ENCODE measurements at regions not wholly inside any gene's neighbourhood (a gene's known extent, or its start where the extent isn't known, plus 50 kb on each side); places are given as distances from the start of the nearest gene placed in this dataset.

DNA sequence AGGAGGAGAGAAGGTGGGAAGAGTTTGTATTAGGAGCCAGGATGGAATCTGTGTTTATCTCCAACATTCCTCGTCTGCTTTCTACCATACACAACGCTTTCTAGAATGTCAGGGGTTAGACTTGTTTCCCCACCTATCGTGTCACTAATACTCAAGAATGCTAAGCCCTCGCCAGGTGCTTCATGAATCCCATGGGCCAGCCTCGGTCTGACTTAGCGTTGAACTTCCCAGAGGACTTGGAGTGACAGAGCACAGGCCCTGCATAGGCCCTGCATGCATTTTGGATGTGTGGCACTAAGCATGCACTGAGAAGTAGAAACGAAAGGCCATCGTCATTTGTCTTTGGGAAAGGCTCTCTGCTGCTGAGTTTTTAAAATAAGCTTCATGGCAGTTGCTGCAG, 328.7 kb downstream of the NSG2 start:
- peak in 1 of 2 donors; percentile 10 for DNase-seq (ENCODE audit: low read depth in 2 of 2)
- no peak overlapping the region for H3K4me3 ChIP-seq (replicated peaks in 1 of 4; ENCODE audit: control extremely low read depth in 1 of 4, insufficient read depth in 1 of 4, low read depth in 3 of 4, low read length in 4 of 4)
- no peak overlapping the region for H3K9ac ChIP-seq (ENCODE audit: insufficient read depth, low read length)
- H3K4me2 ChIP-seq (ENCODE audit: extremely low read depth, insufficient read depth, low read length) = no peak overlapping the region
- no peaks in the 10 kb centered on the region for H3K27me3 ChIP-seq (ENCODE audit: control insufficient read depth, insufficient read depth, low read length)
- no peaks in the 10 kb centered on the region for H3K4me1 ChIP-seq (ENCODE audit: control insufficient read depth, extremely low read depth, insufficient read depth, low read length)
- no peak overlapping the region for H3K27ac ChIP-seq (ENCODE audit: insufficient read depth, low read length)
- no peaks in the 10 kb centered on the region for H3K9me3 ChIP-seq (ENCODE audit: control insufficient read depth, insufficient read depth, low read depth, low read length)
- no peaks in the 10 kb centered on the region for H4K20me1 ChIP-seq (ENCODE audit: control insufficient read depth, extremely low read depth, insufficient read depth, low read length)
- no peaks in the 10 kb centered on the region for H3K79me2 ChIP-seq (ENCODE audit: control insufficient read depth, insufficient read depth, low read length)
- H3K36me3 ChIP-seq (ENCODE audit: control insufficient read depth, insufficient read depth, low read length) = no peaks in the 10 kb centered on the region
- no peak for TF ChIP-seq EZH2 (IDR thresholded peaks at IDR 0.05; ENCODE audit: low read length, missing control alignments)
- TF ChIP-seq, protein P1, sequence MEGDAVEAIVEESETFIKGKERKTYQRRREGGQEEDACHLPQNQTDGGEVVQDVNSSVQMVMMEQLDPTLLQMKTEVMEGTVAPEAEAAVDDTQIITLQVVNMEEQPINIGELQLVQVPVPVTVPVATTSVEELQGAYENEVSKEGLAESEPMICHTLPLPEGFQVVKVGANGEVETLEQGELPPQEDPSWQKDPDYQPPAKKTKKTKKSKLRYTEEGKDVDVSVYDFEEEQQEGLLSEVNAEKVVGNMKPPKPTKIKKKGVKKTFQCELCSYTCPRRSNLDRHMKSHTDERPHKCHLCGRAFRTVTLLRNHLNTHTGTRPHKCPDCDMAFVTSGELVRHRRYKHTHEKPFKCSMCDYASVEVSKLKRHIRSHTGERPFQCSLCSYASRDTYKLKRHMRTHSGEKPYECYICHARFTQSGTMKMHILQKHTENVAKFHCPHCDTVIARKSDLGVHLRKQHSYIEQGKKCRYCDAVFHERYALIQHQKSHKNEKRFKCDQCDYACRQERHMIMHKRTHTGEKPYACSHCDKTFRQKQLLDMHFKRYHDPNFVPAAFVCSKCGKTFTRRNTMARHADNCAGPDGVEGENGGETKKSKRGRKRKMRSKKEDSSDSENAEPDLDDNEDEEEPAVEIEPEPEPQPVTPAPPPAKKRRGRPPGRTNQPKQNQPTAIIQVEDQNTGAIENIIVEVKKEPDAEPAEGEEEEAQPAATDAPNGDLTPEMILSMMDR (conservative IDR thresholded peaks at IDR 0.05 in 1 of 2, IDR thresholded peaks at IDR 0.05 in 1 of 2; ENCODE audit: low read depth in 1 of 2, low read length in 2 of 2) = no peak
- no peak overlapping the region for H2AFZ ChIP-seq (ENCODE audit: low read length)

DNA sequence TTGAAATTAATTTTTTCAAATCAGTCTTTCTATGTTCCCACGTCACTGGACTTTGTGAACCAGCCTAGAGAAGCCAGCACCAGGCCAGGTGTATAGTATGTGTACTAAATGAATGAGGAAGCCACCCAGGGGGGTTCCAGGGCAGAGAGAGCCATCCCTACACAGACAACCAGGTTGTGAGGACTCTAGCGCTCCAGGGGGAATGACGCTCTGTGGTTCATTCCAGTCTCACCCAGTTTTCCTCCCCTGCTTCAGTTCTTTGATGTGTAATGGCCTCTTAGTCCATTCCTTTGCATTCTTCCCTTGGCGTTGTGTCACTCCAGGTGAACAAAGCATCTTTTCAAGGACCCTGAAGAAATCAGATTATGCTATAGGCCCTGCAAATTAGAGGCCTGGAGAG, 330.6 kb downstream of the NSG2 start:
- H3K4me2 ChIP-seq (ENCODE audit: extremely low read depth, insufficient read depth, low read length) = no peak overlapping the region
- no peaks in the 10 kb centered on the region for H3K9me3 ChIP-seq (ENCODE audit: control insufficient read depth, insufficient read depth, low read depth, low read length)
- H2AFZ ChIP-seq (ENCODE audit: low read length) = no peak overlapping the region
- H3K4me1 ChIP-seq (ENCODE audit: control insufficient read depth, extremely low read depth, insufficient read depth, low read length) = no peaks in the 10 kb centered on the region
- no peaks in the 10 kb centered on the region for H4K20me1 ChIP-seq (ENCODE audit: control insufficient read depth, extremely low read depth, insufficient read depth, low read length)
- TF ChIP-seq EZH2 (IDR thresholded peaks at IDR 0.05; ENCODE audit: low read length, missing control alignments) = no peak
- TF ChIP-seq, protein P1 (conservative IDR thresholded peaks at IDR 0.05 in 1 of 2, IDR thresholded peaks at IDR 0.05 in 1 of 2; ENCODE audit: low read depth in 1 of 2, low read length in 2 of 2) = no peak
- H3K36me3 ChIP-seq (ENCODE audit: control insufficient read depth, insufficient read depth, low read length) = no peaks in the 10 kb centered on the region
- no peak overlapping the region for H3K9ac ChIP-seq (ENCODE audit: insufficient read depth, low read length)
- no peak for DNase-seq (ENCODE audit: low read depth in 2 of 2)
- no peaks in the 10 kb centered on the region for H3K79me2 ChIP-seq (ENCODE audit: control insufficient read depth, insufficient read depth, low read length)
- H3K27me3 ChIP-seq (ENCODE audit: control insufficient read depth, insufficient read depth, low read length) = no peaks in the 10 kb centered on the region
- H3K4me3 ChIP-seq (replicated peaks in 1 of 4; ENCODE audit: control extremely low read depth in 1 of 4, insufficient read depth in 1 of 4, low read depth in 3 of 4, low read length in 4 of 4) = no peak overlapping the region
- no peak overlapping the region for H3K27ac ChIP-seq (ENCODE audit: insufficient read depth, low read length)

DNA sequence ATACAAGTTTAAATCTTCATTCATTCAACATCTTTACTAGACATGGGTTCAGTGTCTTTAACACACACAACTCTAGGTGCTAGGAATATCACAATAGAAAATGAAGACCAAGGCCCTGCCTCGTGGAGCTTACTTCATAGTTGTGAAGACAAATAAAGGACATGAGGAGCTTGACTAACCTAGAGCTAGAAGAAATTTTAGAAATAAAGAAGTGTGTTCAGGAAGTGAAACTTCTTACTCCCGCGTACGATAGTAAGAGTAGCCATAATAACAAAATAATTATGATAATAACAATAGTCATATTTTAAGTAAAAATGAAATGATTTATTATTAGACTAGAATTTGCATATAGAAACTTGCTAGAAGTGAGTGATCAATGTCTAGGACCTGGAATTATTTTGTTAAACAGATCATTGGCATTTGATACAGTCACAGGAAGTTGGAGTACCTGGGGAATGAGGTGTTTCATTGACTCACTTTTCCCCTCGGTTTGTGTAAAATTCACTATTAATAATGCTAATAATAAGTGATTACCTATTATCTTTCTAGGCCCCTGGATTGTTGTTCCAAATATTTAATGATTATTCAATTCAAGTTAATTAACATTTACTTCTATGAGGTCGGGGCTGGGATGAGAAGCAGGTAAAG, 331.3 kb downstream of the NSG2 start:
- Histone ChIP-seq H3K36me3 (ENCODE audit: control insufficient read depth, insufficient read depth, low read length) (no peaks in the 10 kb centered on the region), H3K4me1 (ENCODE audit: control insufficient read depth, extremely low read depth, insufficient read depth, low read length) (no peaks in the 10 kb centered on the region), H3K4me2 (ENCODE audit: extremely low read depth, insufficient read depth, low read length) (no peak overlapping the region), H3K27ac (ENCODE audit: insufficient read depth, low read length) (no peak overlapping the region), H3K9ac (ENCODE audit: insufficient read depth, low read length) (no peak overlapping the region), H3K27me3 (ENCODE audit: control insufficient read depth, insufficient read depth, low read length) (no peaks in the 10 kb centered on the region), H3K79me2 (ENCODE audit: control insufficient read depth, insufficient read depth, low read length) (no peaks in the 10 kb centered on the region), H4K20me1 (ENCODE audit: control insufficient read depth, extremely low read depth, insufficient read depth, low read length) (no peaks in the 10 kb centered on the region), H3K9me3 (ENCODE audit: control insufficient read depth, insufficient read depth, low read depth, low read length) (no peaks in the 10 kb centered on the region), H2AFZ (ENCODE audit: low read length) (no peak overlapping the region), H3K4me3 (replicated peaks in 1 of 4; ENCODE audit: control extremely low read depth in 1 of 4, insufficient read depth in 1 of 4, low read depth in 3 of 4, low read length in 4 of 4) (no peak overlapping the region)
- DNase-seq (ENCODE audit: low read depth in 2 of 2) = no peak
- TF ChIP-seq, protein P1 (conservative IDR thresholded peaks at IDR 0.05 in 1 of 2, IDR thresholded peaks at IDR 0.05 in 1 of 2; ENCODE audit: low read depth in 1 of 2, low read length in 2 of 2) = no peak
- no peak for TF ChIP-seq EZH2 (IDR thresholded peaks at IDR 0.05; ENCODE audit: low read length, missing control alignments)
